ENCODE measurements at regions not wholly inside any gene's neighbourhood (a gene's known extent, or its start where the extent isn't known, plus 50 kb on each side); places are given as distances from the start of the nearest gene placed in this dataset.
"Not testable (repeated sequence)": the region's sequence is repeated elsewhere in the genome, so short reads cannot be mapped to it uniquely, and the experiment has no call there.

GRCh38 chr20:25987928-25988560 lies 291.4 kb upstream of the ZNF337 start:
- TF ChIP-seq CTCF (IDR thresholded peaks at IDR 0.05; ENCODE audit: low read depth, low read length); POLR2A (IDR thresholded peaks at IDR 0.05; ENCODE audit: extremely low read depth, insufficient read length): not testable (repeated sequence)
